DMS53 treated with DMSO at 0.1 percent for 48 hours (cell line): ENCODE measurements at regions not wholly inside any gene's neighbourhood (a gene's known extent, or its start where the extent isn't known, plus 50 kb on each side); places are given as distances from the start of the nearest gene placed in this dataset.
A peak's percentile ranks its signal among the peaks of the same experiment; 100 is the strongest.

ENCODE experiments used
- DNase-seq: peaks from one replicate; lab custom pipeline; 2025; ENCODE audit not compliant: unreplicated experiment; lab: John Stamatoyannopoulos, UW

GRCh38 chr6:45741437-45742171, 274.1 kb downstream of the CLIC5 start:
- DNase-seq: no peak

GRCh38 chr6:45739058-45739457, 276.6 kb downstream of the CLIC5 start:
- no peak for DNase-seq

- DNase-seq: no peak
Observed at GRCh38 chr6:45738057-45738455, 277.6 kb downstream of the CLIC5 start.

GRCh38 chr6:45737331-45738056, 278.2 kb downstream of the CLIC5 start:
- no peak for DNase-seq

GRCh38 chr6:45736134-45736533, 279.5 kb downstream of the CLIC5 start:
- no peak for DNase-seq

GRCh38 chr6:45732731-45733130, 282.9 kb downstream of the CLIC5 start:
- DNase-seq: no peak

GRCh38 chr6:45730232-45730631, 285.4 kb downstream of the CLIC5 start:
- DNase-seq: no peak

GRCh38 chr6:45728674-45729073, 287.0 kb downstream of the CLIC5 start:
- DNase-seq: no peak

- peak; percentile 77 for DNase-seq
Observed at GRCh38 chr6:45727819-45728449, 287.7 kb downstream of the CLIC5 start.

- DNase-seq: no peak
Observed at GRCh38 chr6:45727228-45727627, 288.4 kb downstream of the CLIC5 start.

GRCh38 chr6:45726444-45726843, 289.2 kb downstream of the CLIC5 start:
- no peak for DNase-seq

- no peak for DNase-seq
Observed at GRCh38 chr6:45724511-45724910, 291.1 kb downstream of the CLIC5 start.

GRCh38 chr6:45724027-45724426, 291.6 kb downstream of the CLIC5 start:
- DNase-seq: no peak

- no peak for DNase-seq
Observed at GRCh38 chr6:45722876-45723275, 292.8 kb downstream of the CLIC5 start.

- no peak for DNase-seq
Observed at GRCh38 chr6:45721665-45722064, 294.0 kb downstream of the CLIC5 start.

- DNase-seq: no peak
Observed at GRCh38 chr6:45718871-45719270, 296.8 kb downstream of the CLIC5 start.

- DNase-seq: no peak
Observed at GRCh38 chr6:45718131-45718530, 297.5 kb downstream of the CLIC5 start.

- DNase-seq: no peak
Observed at GRCh38 chr6:45717715-45718114, 297.9 kb downstream of the CLIC5 start.

GRCh38 chr6:45717027-45717426, 298.6 kb downstream of the CLIC5 start:
- no peak for DNase-seq

- no peak for DNase-seq
Observed at GRCh38 chr6:45715508-45715803, 300.2 kb downstream of the CLIC5 start.

- DNase-seq: peak; percentile 77
Observed at GRCh38 chr6:45714741-45715507, 300.7 kb downstream of the CLIC5 start.
